ENCODE measurements at regions not wholly inside any gene's neighbourhood (a gene's known extent, or its start where the extent isn't known, plus 50 kb on each side); places are given as distances from the start of the nearest gene placed in this dataset.

DNA sequence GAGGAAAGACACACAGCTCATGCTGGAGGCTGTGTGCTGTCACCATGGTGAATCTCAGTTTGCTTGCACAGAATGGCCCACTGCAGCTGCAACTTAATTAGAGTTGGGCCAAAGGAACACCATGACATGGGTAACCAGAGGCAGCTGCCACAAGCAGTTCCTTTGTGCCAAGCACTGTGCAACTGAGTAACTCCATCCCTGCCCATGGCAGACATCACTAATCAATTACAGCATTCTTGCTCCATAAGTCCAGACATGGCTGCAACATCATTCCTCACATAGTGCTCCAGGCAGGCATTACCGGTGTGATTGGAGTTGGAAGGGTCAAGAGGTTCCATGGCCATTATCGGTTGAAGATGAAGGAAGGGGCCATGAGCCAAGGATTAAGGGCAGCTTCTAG, 207.0 kb downstream of the RBM19 start:
- Histone ChIP-seq H3K9me3 (ENCODE audit: severe bottlenecking) (no peaks in the 10 kb centered on the region), H3K4me1 (ENCODE audit: insufficient read depth, poor library complexity, severe bottlenecking) (no peaks in the 10 kb centered on the region), H3K27me3 (ENCODE audit: insufficient read depth, poor library complexity, severe bottlenecking) (peaks cover 10% of the 10 kb centered on the region), H3K36me3 (ENCODE audit: low read depth) (no peaks in the 10 kb centered on the region), H3K4me3 (ENCODE audit: severe bottlenecking) (no peak overlapping the region), H3K27ac (ENCODE audit: poor library complexity, severe bottlenecking) (no peak overlapping the region)
- DNase-seq (ENCODE audit: low spot score) (no peak), ATAC-seq (ENCODE audit: low read depth) (no peak)
- no peak for TF ChIP-seq CTCF (IDR thresholded peaks at IDR 0.05; ENCODE audit: poor library complexity, severe bottlenecking)

DNA sequence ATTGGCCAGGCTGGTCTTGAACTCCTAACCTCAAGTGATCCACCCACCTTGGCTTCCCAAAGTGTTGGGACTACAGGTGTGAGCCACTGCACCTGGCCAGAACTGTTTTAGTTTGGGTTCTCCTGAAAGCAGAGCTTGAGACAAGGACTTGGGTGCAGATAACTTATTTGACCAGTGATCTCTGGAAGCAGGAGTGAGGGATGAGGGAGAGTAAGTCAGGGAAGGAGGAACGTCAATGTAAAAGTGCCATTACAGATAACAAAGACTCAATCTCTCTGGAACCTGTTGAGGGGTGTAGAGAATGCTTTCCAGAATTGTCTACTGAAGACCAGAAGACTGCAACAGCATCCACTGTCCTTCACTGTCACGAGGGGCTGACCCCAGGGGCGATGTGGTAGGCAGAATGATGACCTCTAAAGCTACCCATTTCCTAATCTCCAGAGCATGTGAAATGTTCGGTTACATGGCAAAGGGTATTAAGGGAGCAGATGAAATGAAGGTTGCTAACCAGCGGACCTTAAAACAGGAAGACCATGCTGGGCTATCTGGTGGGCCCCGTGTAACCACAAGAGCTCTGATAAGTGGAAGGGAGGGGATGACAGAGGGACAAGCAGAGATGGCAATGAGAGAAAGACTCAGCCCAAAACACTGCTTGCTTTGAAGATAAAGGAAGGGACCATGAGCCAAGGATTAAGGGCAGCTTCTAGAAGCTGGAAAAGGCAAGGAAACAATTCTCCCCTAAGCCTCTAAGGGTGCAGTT, 207.8 kb downstream of the RBM19 start:
- H3K9me3 ChIP-seq (ENCODE audit: severe bottlenecking), result no peaks in the 10 kb centered on the region
- no peaks in the 10 kb centered on the region for H3K4me1 ChIP-seq (ENCODE audit: insufficient read depth, poor library complexity, severe bottlenecking)
- H3K4me3 ChIP-seq (ENCODE audit: severe bottlenecking), result no peak overlapping the region
- H3K27me3 ChIP-seq (ENCODE audit: insufficient read depth, poor library complexity, severe bottlenecking), result peaks cover 10% of the 10 kb centered on the region
- DNase-seq (ENCODE audit: low spot score) (no peak), ATAC-seq (ENCODE audit: low read depth) (no peak)
- no peaks in the 10 kb centered on the region for H3K36me3 ChIP-seq (ENCODE audit: low read depth)
- H3K27ac ChIP-seq (ENCODE audit: poor library complexity, severe bottlenecking), result no peak overlapping the region
- TF ChIP-seq CTCF (IDR thresholded peaks at IDR 0.05; ENCODE audit: poor library complexity, severe bottlenecking), result no peak

- no peak for DNase-seq (ENCODE audit: low spot score)
- H3K9me3 ChIP-seq (ENCODE audit: severe bottlenecking), result no peaks in the 10 kb centered on the region
- H3K27me3 ChIP-seq (ENCODE audit: insufficient read depth, poor library complexity, severe bottlenecking), result peaks cover 10% of the 10 kb centered on the region
- ATAC-seq (ENCODE audit: low read depth), result no peak
- H3K4me1 ChIP-seq (ENCODE audit: insufficient read depth, poor library complexity, severe bottlenecking), result no peaks in the 10 kb centered on the region
- H3K27ac ChIP-seq (ENCODE audit: poor library complexity, severe bottlenecking), result no peak overlapping the region
- no peaks in the 10 kb centered on the region for H3K36me3 ChIP-seq (ENCODE audit: low read depth)
- no peak for TF ChIP-seq CTCF (IDR thresholded peaks at IDR 0.05; ENCODE audit: poor library complexity, severe bottlenecking)
- H3K4me3 ChIP-seq (ENCODE audit: severe bottlenecking), result no peak overlapping the region
Observed at GRCh38 chr12:113757221-113758002, 208.7 kb downstream of the RBM19 start.

DNA sequence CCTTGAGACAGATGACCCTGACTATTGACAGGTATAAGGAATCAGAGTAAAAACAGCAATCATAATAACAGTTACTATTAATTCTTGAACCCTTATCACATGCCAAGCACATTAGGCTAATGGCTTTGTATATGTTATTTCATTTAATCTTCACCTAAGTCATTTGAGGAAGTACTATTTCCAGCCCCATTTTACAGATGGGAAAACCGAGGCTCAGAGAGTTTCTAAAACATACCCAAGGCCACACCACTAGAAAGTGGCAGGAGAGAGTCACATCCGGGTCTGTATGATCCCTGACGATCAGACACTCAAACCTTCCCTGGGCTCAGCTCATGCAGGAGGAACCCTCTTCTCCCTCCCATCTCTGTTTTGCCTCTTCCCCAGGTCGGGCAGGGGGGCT, 209.5 kb downstream of the RBM19 start:
- no peaks in the 10 kb centered on the region for H3K4me1 ChIP-seq (ENCODE audit: insufficient read depth, poor library complexity, severe bottlenecking)
- H3K27ac ChIP-seq (ENCODE audit: poor library complexity, severe bottlenecking), result no peak overlapping the region
- no peak for TF ChIP-seq CTCF (IDR thresholded peaks at IDR 0.05; ENCODE audit: poor library complexity, severe bottlenecking)
- H3K27me3 ChIP-seq (ENCODE audit: insufficient read depth, poor library complexity, severe bottlenecking), result peaks cover 5% of the 10 kb centered on the region
- no peak for DNase-seq (ENCODE audit: low spot score)
- no peaks in the 10 kb centered on the region for H3K36me3 ChIP-seq (ENCODE audit: low read depth)
- no peak for ATAC-seq (ENCODE audit: low read depth)
- no peaks in the 10 kb centered on the region for H3K9me3 ChIP-seq (ENCODE audit: severe bottlenecking)
- no peak overlapping the region for H3K4me3 ChIP-seq (ENCODE audit: severe bottlenecking)

DNA sequence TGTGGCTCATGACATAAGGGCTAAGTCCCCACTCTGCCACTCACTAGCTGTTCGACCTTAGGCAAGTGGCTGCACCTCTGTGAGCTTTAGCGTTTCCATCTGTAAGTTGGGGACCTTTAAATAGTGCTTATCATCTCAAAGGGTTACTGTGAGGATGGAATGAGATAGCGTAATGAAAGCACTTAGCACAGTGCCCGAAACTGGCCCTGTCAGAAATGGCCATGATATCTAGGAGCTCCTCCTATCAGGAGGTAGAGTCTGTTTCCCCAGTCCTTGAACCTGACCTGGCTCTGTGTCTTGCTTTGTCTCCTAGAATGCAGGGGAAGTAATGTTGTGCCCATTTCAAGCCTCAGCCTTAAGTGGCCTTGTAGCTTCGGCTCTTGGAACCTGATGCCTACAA, 211.0 kb downstream of the RBM19 start:
- no peak for DNase-seq (ENCODE audit: low spot score)
- H3K4me3 ChIP-seq (ENCODE audit: severe bottlenecking), result no peak overlapping the region
- no peak overlapping the region for H3K27ac ChIP-seq (ENCODE audit: poor library complexity, severe bottlenecking)
- H3K4me1 ChIP-seq (ENCODE audit: insufficient read depth, poor library complexity, severe bottlenecking), result no peaks in the 10 kb centered on the region
- H3K36me3 ChIP-seq (ENCODE audit: low read depth), result no peaks in the 10 kb centered on the region
- no peak for TF ChIP-seq CTCF (IDR thresholded peaks at IDR 0.05; ENCODE audit: poor library complexity, severe bottlenecking)
- ATAC-seq (ENCODE audit: low read depth), result no peak
- H3K27me3 ChIP-seq (ENCODE audit: insufficient read depth, poor library complexity, severe bottlenecking), result peaks cover 8% of the 10 kb centered on the region
- no peaks in the 10 kb centered on the region for H3K9me3 ChIP-seq (ENCODE audit: severe bottlenecking)

All from RWPE2 (cell line).